A673 (cell line): ENCODE measurements at regions not wholly inside any gene's neighbourhood (a gene's known extent, or its start where the extent isn't known, plus 50 kb on each side); places are given as distances from the start of the nearest gene placed in this dataset.

Source experiments
- BruUV-seq: library from RNA; stranded (reverse); fragments of 400-500 nt; replicated peaks from 2 replicates; lab custom pipeline; 2021; lab: Mats Ljungman, UMichigan
- CTCF ChIA-PET: fragments of 300-600 bp; sonication (Branson Sonifier 250); formaldehyde crosslinking; loops from one replicate; lab custom pipeline; 2022; ENCODE audit warnings: antibody characterized with exemption; lab: Charles Lee
- POLR2A ChIA-PET: fragments of 300-600 bp; sonication (Branson Sonifier 250); formaldehyde crosslinking; loops from one replicate; lab custom pipeline; 2022; ENCODE audit warnings: antibody characterized with exemption; ENCODE audit not compliant: low non-redundant PET; lab: Charles Lee
- DNase-seq: peaks from one replicate; pipeline ENCODE4 v3.0.0-alpha.2; 2015; ENCODE audit warnings: low spot score
- H3K27ac ChIP-seq: fragments of 200-600 bp; sonication (generic); 2 replicates; pipeline ENCODE4 v1.5.1; 2016; ENCODE audit warnings: mixed run types, low read depth, mild to moderate bottlenecking, mixed read lengths, antibody characterized with exemption, low read length; ENCODE audit not compliant: poor library complexity, severe bottlenecking
- H3K27me3 ChIP-seq: fragments of 200-600 bp; sonication (generic); replicated peaks from 2 replicates; pipeline ENCODE4 v1.6.1; 2017; ENCODE audit warnings: mixed run types, low read depth, mild to moderate bottlenecking, mixed read lengths, antibody characterized with exemption, low read length; ENCODE audit not compliant: insufficient read depth, poor library complexity
- H3K36me3 ChIP-seq: fragments of 200-600 bp; sonication (generic); 2 replicates; pipeline ENCODE4 v1.6.1; 2016; ENCODE audit warnings: mixed run types, mild to moderate bottlenecking, mixed read lengths, antibody characterized with exemption, low read length; ENCODE audit not compliant: insufficient read depth, poor library complexity, severe bottlenecking
- H3K4me1 ChIP-seq: fragments of 200-600 bp; sonication (generic); 2 replicates; pipeline ENCODE4 v1.6.1; 2017; ENCODE audit warnings: mixed run types, mild to moderate bottlenecking, mixed read lengths, antibody characterized with exemption, low read length; ENCODE audit not compliant: insufficient read depth, poor library complexity, severe bottlenecking
- H3K4me3 ChIP-seq: fragments of 200-600 bp; sonication (generic); 2 replicates; pipeline ENCODE4 v1.5.1; 2016; ENCODE audit warnings: low read depth, mixed run types, mild to moderate bottlenecking, mixed read lengths, low read length; ENCODE audit not compliant: poor library complexity, severe bottlenecking
- H3K9me3 ChIP-seq: fragments of 200-600 bp; sonication (generic); 2 replicates; pipeline ENCODE4 v1.6.1; 2016; ENCODE audit warnings: mixed run types, low read depth, mild to moderate bottlenecking, mixed read lengths, antibody characterized with exemption, low read length; ENCODE audit not compliant: poor library complexity, severe bottlenecking
- EZH2 ChIP-seq: fragments of 200-600 bp; sonication (generic); IDR thresholded peaks from 2 replicates; pipeline ENCODE4 v1.6.1; 2017; ENCODE audit warnings: borderline replicate concordance, low read depth, mild to moderate bottlenecking, mixed read lengths, antibody characterized with exemption, low read length; ENCODE audit not compliant: poor library complexity, severe bottlenecking
- intact Hi-C: fragments of 100-400 bp; cut with micrococcal nuclease; formaldehyde crosslinking; loops from one replicate; pipeline ENCODE4 v1.10.0; 2022; ENCODE audit not compliant: unreplicated experiment
- TF ChIP-seq, protein P1 (sequence below): fragments of 300-800, 200-600 bp; sonication (generic); conservative IDR thresholded peaks from 2 replicates; pipeline ENCODE4 v1.5.1; 2017; ENCODE audit warnings: low read depth, mild to moderate bottlenecking, antibody characterized with exemption, low read length, moderate library complexity, mixed read lengths

- intact Hi-C loops: no loop called here
- TF ChIP-seq, protein P1, sequence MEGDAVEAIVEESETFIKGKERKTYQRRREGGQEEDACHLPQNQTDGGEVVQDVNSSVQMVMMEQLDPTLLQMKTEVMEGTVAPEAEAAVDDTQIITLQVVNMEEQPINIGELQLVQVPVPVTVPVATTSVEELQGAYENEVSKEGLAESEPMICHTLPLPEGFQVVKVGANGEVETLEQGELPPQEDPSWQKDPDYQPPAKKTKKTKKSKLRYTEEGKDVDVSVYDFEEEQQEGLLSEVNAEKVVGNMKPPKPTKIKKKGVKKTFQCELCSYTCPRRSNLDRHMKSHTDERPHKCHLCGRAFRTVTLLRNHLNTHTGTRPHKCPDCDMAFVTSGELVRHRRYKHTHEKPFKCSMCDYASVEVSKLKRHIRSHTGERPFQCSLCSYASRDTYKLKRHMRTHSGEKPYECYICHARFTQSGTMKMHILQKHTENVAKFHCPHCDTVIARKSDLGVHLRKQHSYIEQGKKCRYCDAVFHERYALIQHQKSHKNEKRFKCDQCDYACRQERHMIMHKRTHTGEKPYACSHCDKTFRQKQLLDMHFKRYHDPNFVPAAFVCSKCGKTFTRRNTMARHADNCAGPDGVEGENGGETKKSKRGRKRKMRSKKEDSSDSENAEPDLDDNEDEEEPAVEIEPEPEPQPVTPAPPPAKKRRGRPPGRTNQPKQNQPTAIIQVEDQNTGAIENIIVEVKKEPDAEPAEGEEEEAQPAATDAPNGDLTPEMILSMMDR: no peak
- no peak for TF ChIP-seq EZH2
- Histone ChIP-seq H3K4me3 (no peak overlapping the region), H3K27ac (no peak overlapping the region), H3K36me3 (no peaks in the 10 kb centered on the region), H3K27me3 (no peaks in the 10 kb centered on the region), H3K9me3 (no peaks in the 10 kb centered on the region), H3K4me1 (no peaks in the 10 kb centered on the region)
- DNase-seq: no peak
- POLR2A ChIA-PET: no interaction called here
- no TSS peak for BruUV-seq
- CTCF ChIA-PET: no interaction called here
These were observed 362.3 kb downstream of the RND3 start for GRCh38 chr2:150125188-150125587.

GRCh38 chr2:150124739-150125138, 362.7 kb downstream of the RND3 start:
- POLR2A ChIA-PET: no interaction called here
- DNase-seq: no peak
- TF ChIP-seq, protein P1: no peak
- no peak for TF ChIP-seq EZH2
- intact Hi-C loops: no loop called here
- Histone ChIP-seq H3K9me3 (no peaks in the 10 kb centered on the region), H3K36me3 (no peaks in the 10 kb centered on the region), H3K4me3 (no peak overlapping the region), H3K27ac (no peak overlapping the region), H3K4me1 (no peaks in the 10 kb centered on the region), H3K27me3 (no peaks in the 10 kb centered on the region)
- CTCF ChIA-PET: no interaction called here
- no TSS peak for BruUV-seq

DNA sequence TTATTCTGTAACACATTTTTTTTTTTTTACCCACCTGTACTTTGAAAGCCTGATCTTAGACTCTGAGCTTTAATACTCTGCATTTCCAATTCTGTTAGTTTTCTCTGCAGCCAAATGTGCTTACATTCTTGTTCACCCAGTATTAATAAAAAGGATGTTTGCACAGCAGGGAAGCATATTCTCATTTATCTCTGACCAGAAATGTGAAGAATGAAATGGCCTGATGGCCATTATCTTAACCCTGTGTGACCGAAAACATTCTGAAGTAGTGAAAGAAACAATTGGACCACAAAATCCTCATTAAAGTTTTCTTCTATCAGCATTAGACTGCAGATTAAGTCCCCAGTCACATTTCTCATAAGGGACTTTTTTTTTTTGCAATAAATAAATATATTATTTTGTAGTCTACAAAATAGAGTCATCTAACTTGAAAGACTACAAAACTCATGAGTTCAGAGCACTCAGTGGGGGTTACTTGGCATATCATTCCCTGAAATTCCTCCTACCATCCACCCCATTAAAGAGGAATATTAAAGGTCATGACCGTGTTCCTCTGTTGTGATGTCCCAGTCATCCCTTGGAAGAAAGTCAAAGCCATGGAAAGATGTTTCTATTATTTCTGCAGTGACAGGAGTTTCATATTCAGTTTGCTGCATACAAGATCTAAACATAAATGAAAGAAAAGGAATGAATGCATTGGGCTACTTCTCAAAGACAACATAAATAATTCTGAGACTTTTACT, 364.4 kb downstream of the RND3 start:
- intact Hi-C loops: no loop called here
- Histone ChIP-seq H3K36me3 (no peaks in the 10 kb centered on the region), H3K27ac (no peak overlapping the region), H3K27me3 (no peaks in the 10 kb centered on the region), H3K9me3 (no peaks in the 10 kb centered on the region), H3K4me1 (no peaks in the 10 kb centered on the region), H3K4me3 (no peak overlapping the region)
- ChIA-PET CTCF (no interaction called here), POLR2A (no interaction called here)
- TF ChIP-seq, protein P1: no peak
- TF ChIP-seq EZH2: no peak
- no peak for DNase-seq
- BruUV-seq: no TSS peak
